GM21786 (cell line): ENCODE measurements at regions not wholly inside any gene's neighbourhood (a gene's known extent, or its start where the extent isn't known, plus 50 kb on each side); places are given as distances from the start of the nearest gene placed in this dataset.
A peak's percentile ranks its signal among the peaks of the same experiment; 100 is the strongest.

Source experiments
- ATAC-seq: cut with Tn5 transposase; IDR thresholded peaks from one replicate; pipeline ENCODE4 v1.9.1; 2021; ENCODE audit not compliant: unreplicated experiment

DNA sequence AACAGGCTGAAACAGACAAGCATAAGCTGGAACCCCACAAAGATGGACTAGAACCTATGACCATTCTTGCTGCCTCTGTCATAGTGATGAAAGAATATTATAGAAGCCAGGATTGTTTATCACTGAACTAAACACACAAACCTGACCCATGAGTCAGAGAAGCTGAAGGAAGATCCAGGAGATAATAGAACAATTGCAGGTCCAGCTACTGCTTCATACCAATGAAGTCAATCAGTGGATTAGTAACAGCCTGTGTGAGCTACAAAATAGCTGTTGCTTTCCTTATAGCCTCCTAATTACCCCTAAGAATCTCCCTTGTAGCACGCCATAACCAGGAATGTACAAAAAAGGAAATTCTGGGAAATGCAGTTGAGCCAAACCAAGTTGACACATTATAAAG lies 459.9 kb upstream of the ZNF462 start:
- ATAC-seq = no peak

DNA sequence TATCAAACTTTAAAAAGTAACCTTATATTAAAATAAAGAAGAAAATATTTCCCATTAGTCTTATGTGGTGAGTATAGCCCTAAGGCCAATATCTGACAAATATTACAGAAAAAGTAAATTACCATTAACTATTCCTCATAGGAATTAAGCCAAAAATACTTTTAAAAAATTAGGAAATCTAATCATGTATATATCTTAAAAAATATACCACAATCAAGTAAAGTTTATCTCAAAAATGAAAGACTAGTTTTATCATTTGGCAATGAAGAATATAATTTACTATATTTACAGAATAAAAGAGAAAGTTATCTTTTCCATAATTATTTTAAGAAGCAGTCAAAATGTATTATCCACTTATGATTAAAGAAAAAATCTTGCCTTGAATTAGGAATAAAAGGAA lies 458.8 kb upstream of the ZNF462 start:
- ATAC-seq = no peak

- ATAC-seq = no peak
Observed at GRCh38 chr9:106405871-106406435, 457.0 kb upstream of the ZNF462 start.

DNA sequence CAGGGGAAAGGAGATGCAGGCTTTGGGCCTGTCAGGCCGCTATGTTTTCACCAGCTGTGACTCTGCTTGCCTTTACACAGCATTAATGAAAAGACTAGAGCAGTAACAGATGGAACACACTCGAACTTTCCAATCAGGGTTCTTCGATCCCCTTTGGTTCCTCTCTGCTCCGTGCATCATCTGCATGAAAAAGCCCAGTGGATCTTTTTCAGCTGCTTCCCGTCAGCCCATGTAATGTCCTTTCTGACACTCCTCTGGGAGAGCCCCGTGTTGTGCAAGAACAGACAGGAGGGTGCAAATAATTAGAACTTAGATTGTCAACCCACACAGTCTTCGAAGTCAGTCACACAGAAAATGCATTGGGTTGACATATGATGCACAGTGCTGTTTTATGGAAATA lies 448.9 kb upstream of the ZNF462 start:
- no peak for ATAC-seq

DNA sequence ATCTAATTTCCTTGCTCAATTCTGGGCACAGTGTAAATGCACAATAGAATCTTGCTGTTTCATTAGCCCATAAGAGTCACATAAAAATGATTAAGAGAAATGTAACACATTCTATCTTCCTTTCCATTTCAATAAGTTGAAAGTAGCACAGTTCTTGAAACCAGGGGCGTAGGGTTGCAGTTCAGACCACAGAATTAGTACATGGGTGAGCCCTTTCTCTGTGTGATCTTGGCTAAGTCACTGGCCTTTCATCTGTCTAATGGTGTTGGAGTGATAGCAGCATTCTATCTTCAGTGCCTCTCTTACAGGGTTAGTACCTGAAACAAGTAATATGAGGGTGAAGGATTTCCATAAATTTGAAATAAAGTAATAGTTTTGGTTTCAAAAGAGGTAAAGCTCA lies 445.3 kb upstream of the ZNF462 start:
- peak; percentile 34 for ATAC-seq

- no peak for ATAC-seq
Observed at GRCh38 chr9:106419829-106420228, 443.1 kb upstream of the ZNF462 start.

DNA sequence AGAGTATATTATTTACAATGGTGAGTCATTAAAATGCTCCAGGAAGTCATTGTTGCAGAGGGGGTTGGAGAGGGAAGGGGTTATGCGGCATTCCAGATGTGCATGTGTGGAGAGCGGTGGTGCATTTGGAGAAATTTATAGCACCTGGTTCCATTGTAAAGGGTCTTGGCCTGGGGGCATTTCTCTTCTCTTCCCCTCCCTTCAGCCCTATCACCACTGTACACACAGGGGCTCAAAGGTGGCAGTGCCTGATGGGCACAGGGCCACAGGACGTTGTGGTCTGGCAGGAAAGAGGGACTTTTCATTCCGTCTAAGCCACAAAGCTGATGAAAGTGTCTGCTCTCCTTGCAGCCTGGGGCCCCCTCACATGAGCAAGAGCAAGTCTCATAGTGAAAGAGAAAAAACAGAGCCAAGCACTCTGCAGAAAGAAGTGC lies 442.4 kb upstream of the ZNF462 start:
- ATAC-seq = peak; percentile 75

DNA sequence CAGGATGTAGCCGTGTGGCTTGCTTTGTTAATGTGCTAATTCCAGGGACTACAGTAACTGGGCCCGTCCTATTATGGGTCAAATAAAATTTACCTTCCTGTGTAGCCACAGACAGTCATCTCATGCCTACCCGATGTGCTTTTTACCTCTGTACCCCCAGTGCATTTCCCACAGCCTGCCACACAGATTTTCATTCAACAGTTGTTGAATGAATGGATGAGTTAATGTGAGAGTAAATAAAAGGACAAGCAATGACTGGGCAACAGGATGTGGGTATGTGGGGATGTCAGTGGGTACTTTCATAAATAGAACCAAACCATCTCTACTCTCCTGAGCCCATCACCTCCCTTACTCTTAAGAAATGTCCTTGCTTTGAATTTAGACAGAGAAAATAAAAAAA lies 441.2 kb upstream of the ZNF462 start:
- ATAC-seq = peak; percentile 41

DNA sequence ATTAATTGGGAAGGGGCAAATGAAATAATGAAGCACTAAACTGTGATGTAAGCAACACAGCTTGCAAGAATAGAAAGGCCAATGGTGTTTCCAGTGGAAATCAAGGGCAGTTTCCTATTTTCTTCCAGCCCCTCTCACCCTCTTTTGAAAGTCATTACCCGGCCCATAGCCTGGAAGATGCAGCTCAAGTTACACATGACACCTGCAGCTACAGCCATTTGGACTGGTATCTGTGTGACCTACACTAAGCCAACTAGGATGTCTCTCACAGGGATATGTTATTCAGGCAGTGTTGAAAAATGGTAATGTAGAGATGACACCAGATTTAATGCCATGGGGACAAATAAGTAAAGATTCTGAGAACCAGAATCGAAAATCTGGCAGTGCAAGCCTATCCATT lies 439.4 kb upstream of the ZNF462 start:
- no peak for ATAC-seq

- no peak for ATAC-seq
Observed at GRCh38 chr9:106432631-106433030, 430.3 kb upstream of the ZNF462 start.

- ATAC-seq = no peak
Observed at GRCh38 chr9:106438928-106439327, 424.0 kb upstream of the ZNF462 start.

DNA sequence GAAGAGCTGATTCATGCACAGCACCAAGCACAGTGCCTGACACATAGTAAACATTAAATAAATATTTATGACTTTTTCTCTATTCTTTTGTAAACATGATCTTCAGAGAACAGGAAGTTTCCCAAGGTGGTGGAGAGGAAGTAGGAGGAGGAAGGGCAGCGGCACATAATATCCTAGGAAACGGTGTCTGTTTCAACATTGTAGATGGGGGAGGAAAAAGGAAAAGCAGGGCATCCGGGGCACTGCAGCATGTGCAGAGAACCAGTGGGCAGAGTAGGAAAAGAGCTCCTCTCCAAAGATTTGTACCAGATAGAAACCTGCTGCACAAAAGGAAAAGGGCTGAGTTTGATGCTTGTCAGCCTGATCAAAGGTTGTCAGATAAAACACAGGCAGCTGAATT lies 421.7 kb upstream of the ZNF462 start:
- no peak for ATAC-seq

- ATAC-seq = no peak
Observed at GRCh38 chr9:106443520-106443919, 419.4 kb upstream of the ZNF462 start.

- ATAC-seq = no peak
Observed at GRCh38 chr9:106445107-106445506, 417.9 kb upstream of the ZNF462 start.

DNA sequence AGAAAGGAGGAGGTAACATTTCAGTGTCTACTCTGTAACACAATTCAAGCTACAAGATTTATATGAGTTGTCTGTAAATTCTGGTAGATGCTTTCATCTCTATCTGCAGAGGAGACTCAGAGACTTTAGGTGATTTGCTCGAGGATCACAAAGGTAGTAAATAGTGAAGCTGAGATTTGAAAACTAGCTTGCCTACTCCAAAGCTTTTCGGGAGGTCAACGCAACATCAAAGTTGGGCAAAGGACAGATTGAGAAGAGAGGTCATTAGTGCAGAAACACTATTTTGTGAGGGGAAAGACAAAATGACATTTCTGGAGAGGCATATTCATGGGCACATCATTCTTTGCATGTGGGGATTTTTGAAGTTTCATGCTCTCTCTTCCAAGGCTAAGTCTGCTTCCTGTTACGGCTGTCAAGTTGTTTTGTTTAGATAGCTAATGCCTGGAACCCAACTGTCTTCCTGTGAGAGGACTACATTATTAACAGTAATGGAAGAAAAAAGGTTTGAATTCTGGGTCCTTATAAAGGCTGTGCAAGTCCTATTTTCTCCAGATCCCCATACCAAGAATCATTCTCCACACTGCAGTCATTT lies 413.5 kb upstream of the ZNF462 start:
- ATAC-seq = no peak

DNA sequence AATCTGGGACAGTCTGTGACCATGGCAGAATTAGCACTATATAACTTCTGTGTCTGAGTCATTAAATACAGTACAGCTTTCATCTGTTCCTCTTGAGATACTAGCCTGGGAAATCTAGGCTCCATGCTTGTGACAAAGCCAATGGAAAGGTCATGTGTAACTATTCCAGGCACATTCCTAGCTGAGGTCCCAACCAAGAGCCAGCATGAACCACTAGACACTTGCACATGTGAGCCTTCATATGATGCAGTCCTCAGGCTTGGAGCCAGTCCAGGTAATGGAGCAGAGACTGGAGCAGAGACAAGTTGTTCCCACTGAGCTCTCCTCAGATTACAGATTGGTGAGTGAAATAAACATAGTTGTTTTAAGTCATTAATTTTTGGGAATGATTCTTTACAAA lies 412.4 kb upstream of the ZNF462 start:
- ATAC-seq = no peak

DNA sequence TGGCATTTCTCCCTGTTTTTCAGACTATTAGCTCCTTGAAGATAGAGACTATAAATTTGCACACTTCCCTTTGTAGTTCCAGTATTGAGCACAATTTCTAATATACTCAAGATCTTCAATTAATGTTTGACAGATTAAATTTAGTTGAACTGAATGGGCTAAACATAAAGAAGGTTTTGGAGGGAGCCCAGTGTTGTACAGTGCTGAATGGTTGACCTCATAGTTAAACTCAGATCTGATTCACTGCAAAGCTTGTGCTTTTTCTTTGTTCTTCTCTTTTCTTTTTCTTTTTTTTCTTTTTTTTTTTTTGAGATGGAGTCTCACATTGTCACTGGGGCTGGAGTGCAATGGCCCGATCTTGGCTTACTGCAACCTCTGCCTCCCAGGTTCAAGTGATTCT lies 411.7 kb upstream of the ZNF462 start:
- no peak for ATAC-seq

GRCh38 chr9:106456581-106456980 lies 406.4 kb upstream of the ZNF462 start:
- ATAC-seq = no peak

GRCh38 chr9:106467113-106467864 lies 395.7 kb upstream of the ZNF462 start:
- no peak for ATAC-seq

DNA sequence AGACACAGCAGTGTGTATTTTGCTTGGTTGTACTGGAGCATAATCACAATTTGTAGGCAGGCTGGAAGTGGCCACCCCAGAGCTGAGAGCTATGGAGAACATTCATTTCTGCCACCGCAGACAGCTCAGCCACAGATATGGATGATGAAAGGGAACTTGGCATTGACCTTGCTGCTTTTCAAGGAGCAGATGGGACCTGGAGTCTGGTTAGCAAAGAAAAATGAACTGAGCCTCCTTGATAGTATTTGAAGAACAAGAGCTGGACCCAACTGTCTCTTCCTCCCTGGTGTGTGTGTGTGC lies 395.2 kb upstream of the ZNF462 start:
- no peak for ATAC-seq

DNA sequence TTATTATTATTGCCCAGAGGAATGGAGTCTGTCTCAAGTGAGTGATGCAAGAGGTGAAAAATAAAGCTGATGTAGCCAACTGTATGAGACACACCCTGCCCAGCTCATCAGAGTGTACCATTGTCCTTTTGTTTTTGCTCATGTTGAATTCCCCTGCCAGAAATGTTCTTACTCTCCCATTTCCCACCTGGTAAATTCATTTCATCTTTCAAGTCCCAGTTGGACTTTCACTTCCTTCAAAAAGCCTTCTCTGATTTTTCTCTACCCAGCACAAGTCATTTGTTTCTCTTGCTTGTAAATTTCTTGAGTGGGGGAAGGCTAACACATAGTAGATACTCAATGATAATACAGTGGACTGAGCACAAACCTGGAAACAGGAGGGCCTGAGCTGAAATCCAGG lies 394.5 kb upstream of the ZNF462 start:
- ATAC-seq = peak; percentile 84

DNA sequence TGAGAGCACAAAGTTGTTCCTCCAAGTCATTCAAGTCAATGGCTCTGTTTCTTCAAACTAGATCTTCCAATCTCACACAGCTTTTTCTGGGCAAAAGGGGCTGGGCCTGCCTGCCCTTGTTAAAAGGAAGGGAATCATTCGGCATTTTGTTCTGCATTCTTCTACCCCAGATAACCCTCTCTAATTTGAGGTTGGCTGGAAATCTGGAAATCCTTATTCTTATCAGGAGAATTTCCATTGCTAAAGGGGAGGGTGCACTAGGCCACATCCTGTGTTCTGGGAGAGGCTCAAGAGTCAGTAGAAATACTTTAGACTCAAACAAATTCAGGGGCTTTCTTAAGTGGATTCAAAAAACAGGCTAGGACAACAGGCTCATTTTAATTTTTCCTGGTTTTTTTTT lies 384.7 kb upstream of the ZNF462 start:
- ATAC-seq = no peak

DNA sequence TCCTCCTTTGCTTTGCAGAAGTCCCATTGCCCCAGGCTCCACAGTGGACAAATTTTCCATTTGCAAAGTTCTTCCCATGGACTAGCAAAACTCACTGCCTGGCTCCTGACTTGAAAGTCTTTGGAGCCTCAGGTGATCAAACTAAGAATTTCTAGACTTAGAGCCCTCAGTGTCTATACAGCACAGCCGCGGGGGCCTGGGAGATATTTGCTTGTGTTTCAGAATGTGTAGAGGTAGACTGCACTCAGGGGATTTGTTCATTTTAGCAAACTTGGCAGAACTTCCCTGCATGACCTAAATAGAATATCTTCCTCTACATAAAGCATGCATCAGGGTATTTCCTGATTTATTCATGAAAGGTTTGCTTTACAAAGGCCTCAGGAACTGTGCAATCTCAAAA lies 384.2 kb upstream of the ZNF462 start:
- no peak for ATAC-seq
